Mononuclear cell (primary cell): ENCODE measurements at regions not wholly inside any gene's neighbourhood (a gene's known extent, or its start where the extent isn't known, plus 50 kb on each side); places are given as distances from the start of the nearest gene placed in this dataset.
A peak's percentile ranks its signal among the peaks of the same experiment; 100 is the strongest.
"Not testable (repeated sequence)": the region's sequence is repeated elsewhere in the genome, so short reads cannot be mapped to it uniquely, and the experiment has no call there.

ENCODE experiments used
- H3K27me3 ChIP-seq: 2 replicates; pipeline ENCODE4 v1.6.0; 2011; ENCODE audit warnings: low read length, control low read depth; ENCODE audit not compliant: insufficient read depth
- H3K4me1 ChIP-seq: 2 replicates; pipeline ENCODE4 v1.5.1; 2011; ENCODE audit warnings: mild to moderate bottlenecking, low read length, control low read depth; ENCODE audit not compliant: insufficient read depth
- H3K4me3 ChIP-seq: 2 replicates; pipeline ENCODE4 v1.5.1; 2011; ENCODE audit warnings: mild to moderate bottlenecking, low read length, moderate library complexity
- H3K9me3 ChIP-seq: 2 replicates; pipeline ENCODE4 v1.5.1; 2011; ENCODE audit warnings: low read depth, mild to moderate bottlenecking, control low read depth, low read length

DNA sequence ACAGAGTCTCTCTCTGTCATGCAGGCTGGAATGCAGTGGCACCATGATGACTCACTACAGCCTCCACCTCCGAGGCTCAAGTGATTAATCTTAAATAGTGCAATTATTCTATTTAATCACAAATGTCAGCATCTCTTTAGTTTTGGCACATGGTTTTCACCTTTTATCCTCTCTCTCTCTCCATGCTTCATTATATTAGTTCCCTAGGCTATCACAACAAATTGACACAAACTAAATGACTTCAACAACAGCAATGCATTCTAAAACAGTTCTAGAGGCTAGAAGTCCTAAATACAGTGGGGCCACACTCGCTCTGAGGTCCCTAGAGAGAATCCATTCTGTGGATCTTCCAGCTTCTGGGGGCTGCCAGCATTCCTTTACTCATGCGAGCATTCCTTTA is 178.2 kb upstream of the ZNG1F start:
- not testable (repeated sequence) for H3K9me3 ChIP-seq, H3K27me3 ChIP-seq, H3K4me3 ChIP-seq, H3K4me1 ChIP-seq

GRCh38 chr9:41361790-41362189 is 172.7 kb upstream of the ZNG1F start:
- not testable (repeated sequence) for H3K9me3 ChIP-seq

DNA sequence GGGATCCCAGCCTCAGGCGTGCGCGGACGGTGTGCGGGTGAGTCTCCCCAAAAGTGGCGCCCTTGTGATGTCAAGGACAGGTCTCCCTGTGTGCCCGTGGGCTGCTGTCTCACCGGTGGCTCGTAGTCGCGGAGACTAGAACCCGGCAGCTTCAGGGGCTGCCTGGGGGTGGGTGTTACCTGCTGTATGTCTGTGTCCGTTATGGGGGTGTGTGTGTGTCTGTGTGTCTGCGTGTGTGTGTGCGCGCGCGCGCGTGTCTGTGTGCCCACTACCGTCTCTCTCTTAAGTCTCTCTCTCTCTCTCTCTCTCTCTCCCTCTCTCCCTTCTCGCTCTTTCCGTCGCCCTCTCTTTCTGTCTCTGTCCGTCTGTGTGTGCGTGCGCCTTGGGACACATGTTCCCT is 170.0 kb upstream of the ZNG1F start:
- H3K4me3 ChIP-seq, result peak overlapping the region; percentile 59

More at GRCh38 chr9:41361790-41362189, 172.7 kb upstream of the ZNG1F start:
- not testable (repeated sequence) for H3K4me3 ChIP-seq, H3K27me3 ChIP-seq, H3K4me1 ChIP-seq

DNA sequence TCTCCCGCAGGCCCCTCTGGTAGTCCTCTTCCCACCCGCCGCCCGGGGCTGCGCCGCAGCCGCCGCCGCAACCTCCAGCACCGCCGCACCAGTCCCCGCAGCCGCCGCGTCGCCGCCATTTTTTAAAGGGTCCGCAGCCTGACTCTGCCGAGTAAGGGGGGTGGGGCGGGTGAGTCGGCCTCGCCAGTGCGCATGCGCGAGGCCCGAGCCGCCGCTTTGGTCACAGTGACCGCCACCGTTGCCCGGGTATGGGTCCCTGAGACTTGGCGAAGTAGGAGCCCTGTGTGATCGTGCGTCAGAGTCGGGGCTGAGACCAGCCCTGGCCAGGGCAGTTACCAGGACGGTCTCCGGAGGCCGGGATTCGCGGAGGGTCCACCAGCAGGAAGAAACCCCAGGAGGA is 169.6 kb upstream of the ZNG1F start:
- H3K4me3 ChIP-seq, result peak overlapping the region; percentile 59
- H3K27me3 ChIP-seq, H3K9me3 ChIP-seq, H3K4me1 ChIP-seq: not testable (repeated sequence)

More for the DNA sequence above, 170.0 kb upstream of the ZNG1F start:
- H3K27me3 ChIP-seq, H3K4me1 ChIP-seq, H3K9me3 ChIP-seq: not testable (repeated sequence)

- not testable (repeated sequence) for H3K27me3 ChIP-seq, H3K9me3 ChIP-seq, H3K4me3 ChIP-seq, H3K4me1 ChIP-seq
These were observed 168.8 kb upstream of the ZNG1F start for GRCh38 chr9:41357918-41358404.

- not testable (repeated sequence) for H3K9me3 ChIP-seq, H3K4me3 ChIP-seq, H3K4me1 ChIP-seq, H3K27me3 ChIP-seq
These were observed 168.2 kb upstream of the ZNG1F start for GRCh38 chr9:41357350-41357748.

GRCh38 chr9:41356588-41357349 is 167.7 kb upstream of the ZNG1F start:
- not testable (repeated sequence) for H3K4me1 ChIP-seq, H3K9me3 ChIP-seq, H3K4me3 ChIP-seq, H3K27me3 ChIP-seq

DNA sequence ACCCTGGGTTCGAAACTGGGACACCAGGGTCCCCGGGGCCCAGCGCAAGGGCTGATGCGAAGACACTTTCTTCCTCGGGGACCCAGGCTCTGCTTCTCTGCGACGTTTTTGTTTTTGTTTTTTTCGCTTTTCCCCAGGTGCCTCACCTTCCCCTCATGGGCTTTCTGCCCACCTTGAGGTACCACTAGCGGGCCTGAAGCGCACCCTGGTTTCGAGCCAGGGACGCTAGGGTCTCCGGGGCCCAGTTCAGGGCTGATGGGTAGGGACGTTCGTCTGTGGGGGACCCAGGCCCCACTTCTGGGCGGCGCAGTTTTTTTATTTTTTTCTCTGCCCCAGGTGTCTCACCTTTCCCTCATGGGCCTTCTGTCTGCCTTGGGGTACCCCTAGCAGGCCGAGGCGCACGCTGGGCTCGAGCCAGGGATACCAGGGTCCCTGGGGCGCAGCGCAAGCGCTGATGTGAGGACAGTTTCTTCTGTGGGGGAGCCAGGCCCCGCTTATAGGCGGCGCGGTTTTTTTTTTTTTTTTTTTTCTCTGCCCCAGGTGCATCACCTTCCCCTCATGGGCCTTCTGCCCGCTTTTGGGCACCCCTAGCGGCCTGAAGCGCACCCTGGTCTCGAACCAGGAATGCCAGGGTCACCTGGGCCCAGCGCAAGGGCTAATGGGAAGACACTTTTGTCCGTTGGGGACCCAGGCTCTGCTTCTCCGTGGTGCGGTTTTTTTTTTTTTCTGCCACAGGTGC is 166.8 kb upstream of the ZNG1F start:
- not testable (repeated sequence) for H3K9me3 ChIP-seq, H3K4me3 ChIP-seq, H3K4me1 ChIP-seq, H3K27me3 ChIP-seq

- H3K4me3 ChIP-seq, H3K9me3 ChIP-seq, H3K27me3 ChIP-seq, H3K4me1 ChIP-seq: not testable (repeated sequence)
These were observed 165.9 kb upstream of the ZNG1F start for GRCh38 chr9:41354978-41355377.

- not testable (repeated sequence) for H3K9me3 ChIP-seq, H3K4me1 ChIP-seq, H3K4me3 ChIP-seq, H3K27me3 ChIP-seq
These were observed 165.2 kb upstream of the ZNG1F start for GRCh38 chr9:41354060-41354934.

DNA sequence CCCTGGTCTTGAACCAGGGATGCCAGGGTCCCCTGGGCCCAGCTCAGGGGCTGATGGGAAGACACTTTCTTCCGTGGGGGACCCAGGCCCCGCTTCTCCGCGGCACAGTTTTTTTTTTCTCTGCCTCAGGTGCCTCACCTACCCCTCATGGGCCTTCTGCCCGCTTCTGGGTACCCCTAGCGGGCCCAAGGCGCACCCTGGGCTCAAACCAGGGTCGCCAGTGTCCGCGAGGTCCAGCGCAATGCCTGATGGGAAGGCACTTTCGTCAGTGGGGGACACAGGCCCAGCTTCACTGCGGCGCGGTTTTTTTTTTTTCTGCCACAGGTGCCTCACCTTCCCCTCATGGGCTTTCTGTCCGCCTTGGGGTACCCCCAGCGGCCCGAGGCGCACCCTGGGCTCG is 163.9 kb upstream of the ZNG1F start:
- not testable (repeated sequence) for H3K4me1 ChIP-seq, H3K9me3 ChIP-seq, H3K4me3 ChIP-seq, H3K27me3 ChIP-seq

GRCh38 chr9:41352390-41352789 is 163.3 kb upstream of the ZNG1F start:
- not testable (repeated sequence) for H3K4me3 ChIP-seq, H3K9me3 ChIP-seq, H3K27me3 ChIP-seq, H3K4me1 ChIP-seq

DNA sequence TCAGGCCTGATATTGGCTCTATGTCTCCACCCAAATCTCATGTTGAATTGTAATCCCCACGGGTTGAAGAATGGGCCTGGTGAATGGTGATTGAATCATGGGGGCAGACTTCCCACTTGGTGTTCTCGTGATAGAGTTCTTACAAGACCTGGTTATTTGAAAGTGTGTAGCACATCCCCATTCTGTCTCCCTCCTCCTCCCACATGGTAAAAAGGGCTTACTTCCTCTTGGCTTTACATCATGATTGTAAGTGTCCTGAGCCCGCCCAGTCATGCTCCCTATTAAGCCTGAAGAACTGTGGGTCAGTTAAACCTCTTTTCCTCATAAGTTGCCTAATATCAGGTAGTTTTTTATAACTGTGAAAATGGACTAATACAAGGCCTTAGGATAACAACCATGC is 158.8 kb upstream of the ZNG1F start:
- H3K27me3 ChIP-seq, H3K4me1 ChIP-seq, H3K9me3 ChIP-seq, H3K4me3 ChIP-seq: not testable (repeated sequence)

DNA sequence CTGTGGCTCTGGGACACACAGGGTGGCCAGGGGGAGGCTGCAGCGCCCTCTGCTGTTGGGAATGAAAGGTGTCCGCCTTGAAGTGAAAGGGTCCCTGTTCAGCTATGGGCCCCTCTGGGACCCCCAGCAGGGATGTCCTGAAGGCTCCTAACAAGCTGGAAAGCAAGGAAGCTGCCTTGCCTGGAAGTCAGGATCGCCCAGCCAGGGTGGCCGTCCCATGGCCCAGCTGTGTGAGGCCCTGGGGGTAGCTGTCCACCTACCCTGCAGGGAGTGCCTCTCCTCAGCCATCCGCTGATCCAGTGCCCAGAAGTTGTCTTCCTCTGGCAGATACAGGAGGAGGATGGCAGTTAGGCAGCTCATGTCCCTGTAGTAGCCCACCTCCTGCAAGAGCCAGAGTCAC is 143.4 kb upstream of the ZNG1F start:
- H3K9me3 ChIP-seq, result not testable (repeated sequence)

DNA sequence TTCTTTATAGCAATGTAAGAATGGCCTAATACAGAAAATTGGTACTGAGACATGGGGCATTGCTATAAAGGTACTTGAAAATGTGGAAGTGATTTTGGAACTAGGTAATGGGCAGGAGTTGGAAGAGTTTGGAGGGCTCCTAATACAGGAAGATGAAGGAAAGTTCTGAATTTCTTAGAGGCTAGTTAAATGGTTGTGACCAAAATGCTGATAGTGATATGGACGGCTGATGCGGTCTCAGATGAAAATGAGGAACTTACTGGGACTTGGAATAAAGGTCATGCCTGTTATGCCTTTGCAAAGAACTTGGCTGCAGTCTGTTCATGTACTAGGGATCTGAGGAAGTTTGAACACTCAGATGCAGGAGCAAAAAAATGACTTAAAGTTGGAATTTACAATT is 132.2 kb upstream of the ZNG1F start:
- not testable (repeated sequence) for H3K9me3 ChIP-seq, H3K4me1 ChIP-seq, H3K27me3 ChIP-seq, H3K4me3 ChIP-seq

More for the DNA sequence above, 143.4 kb upstream of the ZNG1F start:
- H3K4me1 ChIP-seq, H3K27me3 ChIP-seq, H3K4me3 ChIP-seq: not testable (repeated sequence)
